ENCODE measurements at regions not wholly inside any gene's neighbourhood (a gene's known extent, or its start where the extent isn't known, plus 50 kb on each side); places are given as distances from the start of the nearest gene placed in this dataset.

DNA sequence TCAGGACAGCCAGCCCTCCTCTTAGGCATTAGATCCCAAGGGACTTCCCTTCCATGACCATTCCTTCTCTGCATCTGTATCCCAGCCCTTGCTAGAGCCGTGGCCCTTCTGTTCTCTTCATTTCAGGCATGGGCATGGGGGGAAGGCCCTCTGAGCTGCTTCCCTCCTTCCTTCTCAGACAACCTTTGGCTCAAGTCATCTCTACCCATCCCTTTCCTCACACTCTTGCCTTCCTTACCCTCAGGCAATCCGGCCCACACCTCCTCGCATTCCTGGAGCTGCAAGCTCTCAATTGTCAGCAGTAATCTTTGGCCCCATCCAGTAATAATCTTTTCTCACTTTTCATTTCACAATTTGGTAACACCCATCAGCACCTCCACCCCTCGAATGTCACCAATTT lies 426.9 kb upstream of the JARID2 start:
- TF ChIP-seq CTCF (IDR thresholded peaks at IDR 0.05; ENCODE audit: insufficient read depth, low read length): no peak
- TF ChIP-seq, protein P1, sequence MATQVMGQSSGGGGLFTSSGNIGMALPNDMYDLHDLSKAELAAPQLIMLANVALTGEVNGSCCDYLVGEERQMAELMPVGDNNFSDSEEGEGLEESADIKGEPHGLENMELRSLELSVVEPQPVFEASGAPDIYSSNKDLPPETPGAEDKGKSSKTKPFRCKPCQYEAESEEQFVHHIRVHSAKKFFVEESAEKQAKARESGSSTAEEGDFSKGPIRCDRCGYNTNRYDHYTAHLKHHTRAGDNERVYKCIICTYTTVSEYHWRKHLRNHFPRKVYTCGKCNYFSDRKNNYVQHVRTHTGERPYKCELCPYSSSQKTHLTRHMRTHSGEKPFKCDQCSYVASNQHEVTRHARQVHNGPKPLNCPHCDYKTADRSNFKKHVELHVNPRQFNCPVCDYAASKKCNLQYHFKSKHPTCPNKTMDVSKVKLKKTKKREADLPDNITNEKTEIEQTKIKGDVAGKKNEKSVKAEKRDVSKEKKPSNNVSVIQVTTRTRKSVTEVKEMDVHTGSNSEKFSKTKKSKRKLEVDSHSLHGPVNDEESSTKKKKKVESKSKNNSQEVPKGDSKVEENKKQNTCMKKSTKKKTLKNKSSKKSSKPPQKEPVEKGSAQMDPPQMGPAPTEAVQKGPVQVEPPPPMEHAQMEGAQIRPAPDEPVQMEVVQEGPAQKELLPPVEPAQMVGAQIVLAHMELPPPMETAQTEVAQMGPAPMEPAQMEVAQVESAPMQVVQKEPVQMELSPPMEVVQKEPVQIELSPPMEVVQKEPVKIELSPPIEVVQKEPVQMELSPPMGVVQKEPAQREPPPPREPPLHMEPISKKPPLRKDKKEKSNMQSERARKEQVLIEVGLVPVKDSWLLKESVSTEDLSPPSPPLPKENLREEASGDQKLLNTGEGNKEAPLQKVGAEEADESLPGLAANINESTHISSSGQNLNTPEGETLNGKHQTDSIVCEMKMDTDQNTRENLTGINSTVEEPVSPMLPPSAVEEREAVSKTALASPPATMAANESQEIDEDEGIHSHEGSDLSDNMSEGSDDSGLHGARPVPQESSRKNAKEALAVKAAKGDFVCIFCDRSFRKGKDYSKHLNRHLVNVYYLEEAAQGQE (IDR thresholded peaks at IDR 0.05; ENCODE audit: insufficient replicate concordance, low read depth): no peak
- no peak for TF ChIP-seq POLR2AphosphoS5 (IDR thresholded peaks at IDR 0.05; ENCODE audit: low read depth)

All from HL-60 (cell line).